Adipocyte (in vitro differentiated cells): ENCODE measurements at regions not wholly inside any gene's neighbourhood (a gene's known extent, or its start where the extent isn't known, plus 50 kb on each side); places are given as distances from the start of the nearest gene placed in this dataset.
"Not testable (repeated sequence)": the region's sequence is repeated elsewhere in the genome, so short reads cannot be mapped to it uniquely, and the experiment has no call there.

Experiments
- DNase-seq: peaks from one replicate; pipeline ENCODE4 v3.0.0-alpha.2; 2015; ENCODE audit warnings: low read depth
- H3K27me3 ChIP-seq: replicated peaks from 2 replicates; pipeline ENCODE4 v1.7.0; 2013; ENCODE audit warnings: mild to moderate bottlenecking, low read length, moderate library complexity; ENCODE audit not compliant: control insufficient read depth, insufficient read depth
- H3K36me3 ChIP-seq: 2 replicates; pipeline ENCODE4 v1.7.0; 2013; ENCODE audit warnings: low read length, mild to moderate bottlenecking, moderate library complexity; ENCODE audit not compliant: control insufficient read depth, insufficient read depth, severe bottlenecking
- H3K4me1 ChIP-seq: 2 replicates; pipeline ENCODE4 v1.7.0; 2013; ENCODE audit warnings: mild to moderate bottlenecking, low read length, moderate library complexity; ENCODE audit not compliant: control insufficient read depth, insufficient read depth
- H3K4me3 ChIP-seq: 2 replicates; pipeline ENCODE4 v1.7.0; 2013; ENCODE audit warnings: mild to moderate bottlenecking, low read length, moderate library complexity
- H3K9ac ChIP-seq: 2 replicates; pipeline ENCODE4 v1.7.0; 2013; ENCODE audit warnings: mild to moderate bottlenecking, low read length, moderate library complexity
- H3K9me3 ChIP-seq: 2 replicates; pipeline ENCODE4 v1.7.0; 2013; ENCODE audit warnings: mild to moderate bottlenecking, low read length, moderate library complexity; ENCODE audit not compliant: control insufficient read depth

DNA sequence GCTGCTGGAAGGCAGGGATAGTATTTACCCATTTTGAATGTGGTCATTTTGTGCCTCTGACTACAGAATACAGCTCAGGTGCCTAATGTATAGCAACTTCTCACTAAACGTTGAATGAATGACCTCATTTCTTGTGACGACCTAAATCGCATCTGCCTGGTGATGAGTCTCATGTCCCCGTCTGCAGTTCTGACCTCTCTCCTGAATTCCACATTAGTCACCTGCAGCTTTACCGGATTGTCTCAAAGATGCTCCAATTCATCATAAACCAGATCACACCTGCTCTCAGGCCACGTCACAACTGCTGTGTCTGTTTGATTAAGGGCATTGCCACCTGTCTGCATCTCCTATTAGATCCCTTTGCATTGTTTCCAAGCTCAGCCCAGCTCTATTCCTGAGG lies 133.6 kb upstream of the MYT1L start:
- Histone ChIP-seq H3K36me3 (no peaks in the 10 kb centered on the region), H3K9ac (no peak overlapping the region), H3K4me3 (no peak overlapping the region), H3K27me3 (no peaks in the 10 kb centered on the region), H3K9me3 (no peaks in the 10 kb centered on the region), H3K4me1 (no peaks in the 10 kb centered on the region)
- no peak for DNase-seq

DNA sequence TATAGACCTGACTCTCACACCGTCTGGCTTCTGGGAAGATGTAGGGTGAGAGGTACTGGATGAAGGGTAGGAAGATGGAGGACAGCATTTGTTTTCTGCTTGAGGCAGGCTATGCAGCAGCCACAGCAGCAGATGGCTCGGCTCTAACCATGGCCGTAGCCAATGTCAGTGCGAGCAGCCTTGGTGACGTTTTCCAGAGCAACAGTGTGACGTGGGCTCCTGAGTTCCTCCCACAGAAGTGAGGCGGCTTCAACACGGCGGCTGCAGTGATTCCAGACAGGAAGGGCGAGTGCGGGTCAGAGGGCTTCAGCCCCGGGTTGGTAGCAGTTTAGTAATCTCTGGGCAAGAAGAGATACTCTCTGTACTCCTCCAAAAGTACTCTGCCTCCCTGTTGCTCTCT lies 133.0 kb upstream of the MYT1L start:
- no peaks in the 10 kb centered on the region for H3K4me1 ChIP-seq
- H3K9ac ChIP-seq, result no peak overlapping the region
- H3K36me3 ChIP-seq, result no peaks in the 10 kb centered on the region
- no peak for DNase-seq
- no peaks in the 10 kb centered on the region for H3K9me3 ChIP-seq
- no peak overlapping the region for H3K4me3 ChIP-seq
- no peaks in the 10 kb centered on the region for H3K27me3 ChIP-seq

DNA sequence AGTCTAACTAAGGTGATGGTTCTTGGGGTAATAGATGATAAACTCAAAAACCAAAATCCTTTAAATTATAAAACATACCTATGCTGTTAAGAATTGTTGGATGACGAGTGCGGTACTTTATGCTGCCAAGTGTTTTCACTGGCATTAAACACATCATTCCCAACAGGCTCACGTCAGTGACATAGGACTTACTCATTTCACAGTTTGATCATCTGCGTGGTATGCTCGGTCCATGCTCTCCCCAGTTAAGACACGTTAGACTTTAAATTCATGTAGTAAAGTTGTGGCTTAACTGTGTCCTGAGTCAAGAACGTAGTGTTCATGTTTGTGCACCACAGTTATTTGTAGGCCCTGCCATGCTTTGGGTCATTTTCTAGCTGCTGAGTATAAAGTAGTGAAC lies 125.6 kb upstream of the MYT1L start:
- H3K27me3 ChIP-seq, result no peaks in the 10 kb centered on the region
- H3K36me3 ChIP-seq, result no peaks in the 10 kb centered on the region
- no peak for DNase-seq
- H3K4me1 ChIP-seq, result no peaks in the 10 kb centered on the region
- no peak overlapping the region for H3K9ac ChIP-seq
- peaks cover 3% of the 10 kb centered on the region for H3K9me3 ChIP-seq
- no peak overlapping the region for H3K4me3 ChIP-seq

DNA sequence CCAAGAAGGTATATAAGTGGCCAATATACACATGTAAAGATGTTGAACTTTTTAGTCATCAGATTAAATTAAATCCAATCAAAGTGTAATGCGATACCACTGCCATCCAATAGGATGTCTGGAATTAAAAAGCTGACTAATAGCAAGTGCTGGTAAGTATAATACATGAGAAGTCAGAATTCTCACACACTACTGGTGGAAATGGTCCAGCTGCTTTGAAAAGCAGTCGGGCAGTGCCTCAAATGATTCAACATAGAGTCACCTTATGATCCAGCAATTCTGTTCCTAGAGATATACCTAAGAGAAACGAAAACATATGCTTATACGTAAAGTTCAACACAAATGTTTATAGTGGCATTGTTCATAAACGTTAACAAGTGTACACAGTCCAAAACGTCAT lies 124.1 kb upstream of the MYT1L start:
- DNase-seq, result no peak
- Histone ChIP-seq H3K4me3 (no peak overlapping the region), H3K9me3 (peaks cover 3% of the 10 kb centered on the region)

DNA sequence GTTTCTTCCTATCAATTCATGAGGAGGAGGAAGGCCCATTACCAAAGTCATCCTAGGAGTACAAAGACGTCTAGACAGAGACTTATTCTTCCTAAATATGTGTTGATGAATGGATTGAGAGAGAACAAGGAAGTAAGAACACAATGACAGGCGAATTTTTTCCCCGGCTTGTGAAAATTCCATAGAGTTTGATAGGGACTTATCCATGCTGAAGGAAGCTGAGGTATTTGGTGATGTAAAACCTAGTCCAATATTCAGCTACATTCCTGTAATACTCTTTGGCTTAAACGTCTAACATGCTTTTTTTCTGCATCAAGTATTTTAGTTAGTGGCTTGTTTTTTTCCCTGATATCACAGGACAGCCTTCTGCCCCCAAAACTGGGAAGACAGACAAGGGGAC lies 121.9 kb upstream of the MYT1L start:
- DNase-seq, result no peak
- Histone ChIP-seq H3K4me3 (no peak overlapping the region), H3K4me1 (no peaks in the 10 kb centered on the region), H3K9me3 (peaks cover 3% of the 10 kb centered on the region), H3K9ac (no peak overlapping the region), H3K27me3 (no peaks in the 10 kb centered on the region), H3K36me3 (no peaks in the 10 kb centered on the region)

More for the DNA sequence above, 124.1 kb upstream of the MYT1L start:
- no peak overlapping the region for H3K9ac ChIP-seq
- no peaks in the 10 kb centered on the region for H3K36me3 ChIP-seq
- H3K4me1 ChIP-seq, result no peaks in the 10 kb centered on the region
- H3K27me3 ChIP-seq, result no peaks in the 10 kb centered on the region

DNA sequence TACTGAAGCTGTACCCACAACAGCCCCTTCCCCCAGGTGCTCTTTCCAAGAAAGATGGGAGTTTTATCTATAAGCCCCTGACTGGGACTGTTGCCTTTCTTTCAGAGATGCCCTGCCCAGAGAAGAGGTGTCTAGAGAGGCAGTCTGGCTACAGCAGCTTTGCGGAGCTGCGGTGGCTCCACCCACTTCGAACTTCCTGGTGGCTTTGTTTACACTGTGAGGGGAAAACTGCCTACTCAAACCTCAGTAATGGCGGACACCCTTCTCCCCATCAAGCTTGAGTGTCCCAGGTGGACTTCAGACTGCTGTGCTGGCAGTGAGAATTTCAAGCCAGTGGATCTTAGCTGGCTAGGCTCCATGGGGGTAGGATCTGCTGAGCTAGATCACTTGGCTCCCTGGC lies 120.2 kb upstream of the MYT1L start:
- not testable (repeated sequence) for H3K36me3 ChIP-seq, H3K4me3 ChIP-seq, DNase-seq, H3K4me1 ChIP-seq, H3K27me3 ChIP-seq, H3K9ac ChIP-seq, H3K9me3 ChIP-seq

DNA sequence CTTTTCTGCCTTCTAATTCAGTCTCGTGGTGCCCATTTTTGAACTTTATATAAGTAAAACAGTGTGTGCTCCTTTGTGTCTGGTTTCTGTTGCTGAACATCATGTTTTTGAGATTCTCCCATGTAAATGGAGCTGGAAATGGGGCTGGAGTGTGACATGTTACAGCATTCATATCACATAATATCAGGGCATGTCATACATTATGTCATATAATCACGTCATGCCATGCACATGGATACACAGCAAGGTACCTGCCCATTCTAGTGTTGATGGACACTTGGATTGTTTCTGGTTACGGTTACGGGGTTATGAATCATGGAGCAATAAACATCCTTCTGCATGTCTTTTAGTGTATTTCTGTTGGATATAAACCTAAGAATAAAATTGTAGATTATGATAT lies 117.1 kb upstream of the MYT1L start:
- Histone ChIP-seq H3K4me1 (no peaks in the 10 kb centered on the region), H3K36me3 (no peaks in the 10 kb centered on the region)
- DNase-seq, result no peak

DNA sequence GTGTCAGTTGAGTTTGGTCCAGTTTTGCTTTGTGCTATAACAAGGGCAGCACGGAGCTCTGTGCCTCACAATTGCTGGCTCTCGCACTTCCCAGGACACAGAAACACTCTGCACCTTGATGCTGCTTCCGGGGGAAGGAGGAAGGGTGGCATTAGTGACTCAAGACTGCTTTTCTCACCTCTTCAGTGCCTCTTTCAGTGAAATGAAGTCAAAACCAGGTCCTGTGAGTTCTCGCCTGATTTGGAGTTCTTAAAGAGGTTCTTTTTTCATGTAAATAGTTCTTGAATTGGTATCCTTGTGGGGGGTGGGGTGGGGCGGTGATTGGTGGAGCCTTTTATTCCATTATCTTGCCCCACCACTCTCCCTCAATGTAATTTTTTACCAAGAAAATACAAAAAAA lies 91.5 kb upstream of the MYT1L start:
- no peaks in the 10 kb centered on the region for H3K27me3 ChIP-seq
- no peak overlapping the region for H3K9ac ChIP-seq
- H3K36me3 ChIP-seq, result no peaks in the 10 kb centered on the region
- no peaks in the 10 kb centered on the region for H3K9me3 ChIP-seq
- no peaks in the 10 kb centered on the region for H3K4me1 ChIP-seq
- no peak for DNase-seq
- H3K4me3 ChIP-seq, result no peak overlapping the region

More for the DNA sequence above, 117.1 kb upstream of the MYT1L start:
- H3K4me3 ChIP-seq, result no peak overlapping the region
- H3K9ac ChIP-seq, result no peak overlapping the region
- H3K9me3 ChIP-seq, result peaks cover 2% of the 10 kb centered on the region
- no peaks in the 10 kb centered on the region for H3K27me3 ChIP-seq

DNA sequence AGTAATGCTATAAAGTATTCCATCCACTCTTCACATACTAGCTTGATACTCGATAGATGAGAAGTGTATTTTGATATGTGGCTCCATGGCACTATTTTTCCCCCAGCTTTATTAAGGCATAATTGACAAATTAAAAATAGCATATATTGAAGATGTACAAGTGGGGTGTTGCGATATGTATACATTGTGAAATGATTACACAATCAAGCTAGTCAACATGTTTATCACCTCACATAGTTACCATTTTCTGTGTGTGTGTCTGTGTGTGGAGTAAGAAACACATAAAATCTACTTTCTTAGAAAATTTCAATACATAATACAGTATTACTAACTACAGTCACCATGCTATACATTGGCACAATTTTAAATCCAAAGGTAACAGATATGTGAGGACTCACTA lies 82.5 kb upstream of the MYT1L start:
- DNase-seq, result no peak
- Histone ChIP-seq H3K9me3 (no peaks in the 10 kb centered on the region), H3K4me3 (no peak overlapping the region), H3K36me3 (no peaks in the 10 kb centered on the region), H3K4me1 (no peaks in the 10 kb centered on the region), H3K9ac (no peak overlapping the region), H3K27me3 (no peaks in the 10 kb centered on the region)

DNA sequence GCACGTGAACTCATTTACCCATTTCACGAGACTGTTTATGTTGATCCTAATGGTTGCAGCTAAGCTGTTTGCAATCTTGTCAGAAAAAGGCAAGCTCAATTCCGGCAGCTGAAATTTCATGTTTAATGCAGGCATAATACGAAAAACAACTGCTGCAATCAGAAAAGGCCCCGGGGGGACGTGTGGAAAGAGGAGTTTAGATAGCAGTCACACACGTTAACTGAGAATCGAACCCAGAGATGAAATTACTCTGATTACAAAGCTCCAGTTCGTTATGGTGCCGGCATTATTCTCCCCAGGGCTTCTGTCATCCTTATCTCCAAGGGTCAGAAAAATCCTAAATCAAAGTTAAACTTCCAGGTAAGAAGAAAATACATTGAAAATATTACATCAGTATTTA lies 79.9 kb upstream of the MYT1L start:
- H3K27me3 ChIP-seq, result no peaks in the 10 kb centered on the region
- no peak for DNase-seq
- H3K4me1 ChIP-seq, result no peaks in the 10 kb centered on the region
- H3K4me3 ChIP-seq, result no peak overlapping the region
- H3K36me3 ChIP-seq, result no peaks in the 10 kb centered on the region
- H3K9ac ChIP-seq, result no peak overlapping the region
- peaks cover 6% of the 10 kb centered on the region for H3K9me3 ChIP-seq

DNA sequence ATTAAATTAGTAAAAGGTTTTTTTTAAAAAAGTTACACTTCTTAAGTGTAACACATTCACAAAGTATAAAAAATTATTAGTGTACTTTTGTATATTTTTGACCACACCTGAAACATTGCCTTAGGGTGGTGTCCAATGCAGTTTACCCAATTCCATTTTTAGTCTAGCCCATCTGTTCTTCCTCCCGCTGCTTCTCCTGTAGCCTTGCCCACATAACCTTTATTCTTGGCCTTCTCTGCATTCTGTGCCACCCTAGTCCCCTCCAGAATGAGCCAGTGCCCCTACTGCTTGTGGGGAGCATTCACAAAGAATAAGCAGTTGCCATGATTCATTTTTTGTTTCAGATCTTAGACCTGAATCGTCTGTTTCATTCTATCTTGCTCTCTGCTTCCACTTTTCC lies 78.4 kb upstream of the MYT1L start:
- no peaks in the 10 kb centered on the region for H3K4me1 ChIP-seq
- peaks cover 20% of the 10 kb centered on the region for H3K9me3 ChIP-seq
- no peak overlapping the region for H3K9ac ChIP-seq
- no peak for DNase-seq
- H3K27me3 ChIP-seq, result no peaks in the 10 kb centered on the region
- no peak overlapping the region for H3K4me3 ChIP-seq
- no peaks in the 10 kb centered on the region for H3K36me3 ChIP-seq

DNA sequence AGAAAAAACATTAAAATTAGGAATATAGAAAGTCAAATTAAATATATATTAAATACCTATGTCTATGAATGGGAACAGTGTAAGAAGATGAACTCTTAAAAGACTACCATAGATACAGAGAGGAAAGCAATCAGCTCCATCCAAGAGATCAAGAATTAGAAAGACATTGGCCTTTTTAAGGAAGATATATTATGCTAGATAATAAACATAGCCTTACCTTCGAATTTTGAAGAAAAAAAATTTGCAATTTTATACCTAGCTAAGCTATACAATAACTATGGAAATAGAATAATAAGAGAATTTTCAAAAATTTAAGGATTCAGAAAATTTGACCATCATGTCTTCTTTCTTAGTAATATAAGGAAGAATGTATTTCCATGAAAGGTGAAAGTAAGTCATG lies 74.7 kb upstream of the MYT1L start:
- Histone ChIP-seq H3K4me3 (no peak overlapping the region), H3K27me3 (no peaks in the 10 kb centered on the region), H3K36me3 (no peaks in the 10 kb centered on the region), H3K9me3 (peaks cover 20% of the 10 kb centered on the region), H3K9ac (no peak overlapping the region), H3K4me1 (no peaks in the 10 kb centered on the region)
- no peak for DNase-seq
